Keratinocyte (primary cell): ENCODE measurements at regions not wholly inside any gene's neighbourhood (a gene's known extent, or its start where the extent isn't known, plus 50 kb on each side); places are given as distances from the start of the nearest gene placed in this dataset.

Source experiments
- EZH2 ChIP-seq: IDR thresholded peaks from one replicate; pipeline ENCODE4 v1.6.1; 2012; ENCODE audit warnings: inconsistent platforms, mild to moderate bottlenecking, low read length, moderate library complexity
- TF ChIP-seq, protein P1 (sequence below), 3 experiments: IDR thresholded peaks in 1 of 3; conservative IDR thresholded peaks in 1 of 3; optimal IDR thresholded peaks in 1 of 3; 2 replicates in 2 of 3; 3 replicates in 1 of 3; pipeline versions ENCODE3 to v1.5.1; 2011; ENCODE audit warnings: low read length in 3 of 3, mild to moderate bottlenecking in 3 of 3, moderate library complexity in 2 of 3, control low read depth in 1 of 3, inconsistent platforms in 1 of 3; ENCODE audit not compliant: insufficient read depth in 2 of 3; ENCODE audit errors: extremely low read depth in 1 of 3

DNA sequence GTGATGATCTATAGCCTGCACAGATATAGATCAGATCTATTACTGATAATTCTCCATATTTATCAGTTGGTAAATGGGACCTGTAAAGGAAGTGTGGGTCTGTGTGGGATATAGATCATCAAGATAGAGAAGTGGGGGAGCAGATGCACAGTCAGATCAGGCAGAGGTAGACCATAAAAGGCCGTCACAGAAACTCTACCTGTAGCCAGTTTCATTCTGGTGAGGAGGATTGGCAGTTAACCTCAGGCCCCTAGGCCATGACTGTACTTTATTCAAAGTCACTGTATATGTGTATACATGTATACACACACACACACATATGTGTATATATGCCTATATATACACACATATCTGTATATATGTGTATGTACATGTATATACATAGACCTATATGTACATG lies 69.1 kb downstream of the ADM start:
- TF ChIP-seq, protein P1, sequence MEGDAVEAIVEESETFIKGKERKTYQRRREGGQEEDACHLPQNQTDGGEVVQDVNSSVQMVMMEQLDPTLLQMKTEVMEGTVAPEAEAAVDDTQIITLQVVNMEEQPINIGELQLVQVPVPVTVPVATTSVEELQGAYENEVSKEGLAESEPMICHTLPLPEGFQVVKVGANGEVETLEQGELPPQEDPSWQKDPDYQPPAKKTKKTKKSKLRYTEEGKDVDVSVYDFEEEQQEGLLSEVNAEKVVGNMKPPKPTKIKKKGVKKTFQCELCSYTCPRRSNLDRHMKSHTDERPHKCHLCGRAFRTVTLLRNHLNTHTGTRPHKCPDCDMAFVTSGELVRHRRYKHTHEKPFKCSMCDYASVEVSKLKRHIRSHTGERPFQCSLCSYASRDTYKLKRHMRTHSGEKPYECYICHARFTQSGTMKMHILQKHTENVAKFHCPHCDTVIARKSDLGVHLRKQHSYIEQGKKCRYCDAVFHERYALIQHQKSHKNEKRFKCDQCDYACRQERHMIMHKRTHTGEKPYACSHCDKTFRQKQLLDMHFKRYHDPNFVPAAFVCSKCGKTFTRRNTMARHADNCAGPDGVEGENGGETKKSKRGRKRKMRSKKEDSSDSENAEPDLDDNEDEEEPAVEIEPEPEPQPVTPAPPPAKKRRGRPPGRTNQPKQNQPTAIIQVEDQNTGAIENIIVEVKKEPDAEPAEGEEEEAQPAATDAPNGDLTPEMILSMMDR (optimal IDR thresholded peaks at IDR 0.05 in 1 of 3, IDR thresholded peaks at IDR 0.05 in 1 of 3, conservative IDR thresholded peaks at IDR 0.05 in 1 of 3; ENCODE audit: extremely low read depth in 1 of 3, insufficient read depth in 2 of 3, low read length in 3 of 3), result no peak
- no peak for TF ChIP-seq EZH2
